Smooth muscle cell (in vitro differentiated cells): ENCODE measurements at regions not wholly inside any gene's neighbourhood (a gene's known extent, or its start where the extent isn't known, plus 50 kb on each side); places are given as distances from the start of the nearest gene placed in this dataset.

Experiments
- DNase-seq: peaks from one replicate; lab custom pipeline; 2025; ENCODE audit not compliant: unreplicated experiment; lab: John Stamatoyannopoulos, UW
- H2AFZ ChIP-seq: fragments of 200-600 bp; sonication (generic); 2 replicates; pipeline ENCODE4 v1.6.0; 2016; ENCODE audit warnings: antibody characterized with exemption, low read depth, mild to moderate bottlenecking
- H3F3A ChIP-seq: fragments of 200-600 bp; sonication (generic); 2 replicates; pipeline ENCODE4 v1.6.0; 2017; ENCODE audit warnings: antibody characterized with exemption, low read depth
- H3K27ac ChIP-seq: fragments of 200-600 bp; sonication (generic); 2 replicates; pipeline ENCODE4 v1.5.1; 2016; ENCODE audit warnings: low read depth, mild to moderate bottlenecking
- H3K27me3 ChIP-seq: fragments of 200-600 bp; sonication (generic); 2 replicates; pipeline ENCODE4 v1.6.1; 2016; ENCODE audit warnings: low read depth, mild to moderate bottlenecking
- H3K36me3 ChIP-seq: fragments of 200-600 bp; sonication (generic); 2 replicates; pipeline ENCODE4 v1.5.1; 2016; ENCODE audit warnings: low read depth
- H3K4me1 ChIP-seq: fragments of 200-600 bp; sonication (generic); 2 replicates; pipeline ENCODE4 v1.5.1; 2016; ENCODE audit warnings: low read depth
- H3K4me2 ChIP-seq: fragments of 200-600 bp; sonication (generic); 2 replicates; pipeline ENCODE4 v1.6.0; 2016; ENCODE audit warnings: mild to moderate bottlenecking
- H3K4me3 ChIP-seq: fragments of 200-600 bp; sonication (generic); 2 replicates; pipeline ENCODE4 v1.5.1; 2016; ENCODE audit warnings: mild to moderate bottlenecking
- H3K79me2 ChIP-seq: fragments of 200-600 bp; sonication (generic); 2 replicates; pipeline ENCODE4 v1.6.0; 2016; ENCODE audit warnings: low read depth, mild to moderate bottlenecking
- H3K9ac ChIP-seq: fragments of 200-600 bp; sonication (generic); 2 replicates; pipeline ENCODE4 v1.6.0; 2016; ENCODE audit warnings: low read depth
- H3K9me3 ChIP-seq: fragments of 200-600 bp; sonication (generic); replicated peaks from 2 replicates; pipeline ENCODE4 v1.5.1; 2016; ENCODE audit warnings: low read depth
- H4K20me1 ChIP-seq: fragments of 200-600 bp; sonication (generic); 2 replicates; pipeline ENCODE4 v1.6.0; 2016; ENCODE audit warnings: low read depth
- CTCF ChIP-seq: fragments of 200-600 bp; sonication (generic); IDR thresholded peaks from 2 replicates; pipeline ENCODE4 v1.5.1; 2017; ENCODE audit warnings: borderline replicate concordance, mild to moderate bottlenecking, antibody characterized with exemption; ENCODE audit not compliant: insufficient read depth, poor library complexity, severe bottlenecking
- WGBS: methylation state at CpG from one replicate; pipeline ENCODE4 v1.1.7; 2016; ENCODE audit warnings: low lambda C conversion rate; 5-methylcytosine and 5-hydroxymethylcytosine counted together

- Histone ChIP-seq H3K4me1 (peaks cover 15% of the 10 kb centered on the region), H3K27ac (no peak overlapping the region), H3K79me2 (no peaks in the 10 kb centered on the region), H3K4me3 (no peak overlapping the region), H2AFZ (no peak overlapping the region), H3K9ac (no peak overlapping the region), H3K9me3 (no peaks in the 10 kb centered on the region), H3K27me3 (no peaks in the 10 kb centered on the region), H4K20me1 (no peaks in the 10 kb centered on the region), H3K36me3 (no peaks in the 10 kb centered on the region), H3F3A (peaks cover 6% of the 10 kb centered on the region), H3K4me2 (no peak overlapping the region)
- TF ChIP-seq CTCF = no peak
- DNase-seq = no peak
- WGBS = 72% methylated on average over 1 of the region's 1 CpG
Measured at GRCh38 chr2:128533101-128533500, 214.4 kb upstream of the HS6ST1 start.

GRCh38 chr2:128534688-128535392 lies 216.2 kb upstream of the HS6ST1 start:
- 93% methylated on average over 4 of the region's 4 CpGs for WGBS
- no peak overlapping the region for H3K4me3 ChIP-seq
- H4K20me1 ChIP-seq = no peaks in the 10 kb centered on the region

GRCh38 chr2:128535953-128536352 lies 217.3 kb upstream of the HS6ST1 start:
- no peak overlapping the region for H3K9ac ChIP-seq
- H3K4me2 ChIP-seq = peak overlapping the region; percentile 14
- H3K4me3 ChIP-seq = no peak overlapping the region
- no peak for DNase-seq
- no peak overlapping the region for H2AFZ ChIP-seq
- H4K20me1 ChIP-seq = no peaks in the 10 kb centered on the region
- H3K4me1 ChIP-seq = peaks cover 19% of the 10 kb centered on the region
- no peaks in the 10 kb centered on the region for H3K9me3 ChIP-seq
- no peak for TF ChIP-seq CTCF
- H3K79me2 ChIP-seq = no peaks in the 10 kb centered on the region
- peaks cover 6% of the 10 kb centered on the region for H3F3A ChIP-seq
- no peaks in the 10 kb centered on the region for H3K27me3 ChIP-seq
- WGBS = 50% methylated on average over 8 of the region's 8 CpGs
- peak overlapping the region; percentile 63 for H3K27ac ChIP-seq
- no peaks in the 10 kb centered on the region for H3K36me3 ChIP-seq

More at GRCh38 chr2:128534688-128535392, 216.2 kb upstream of the HS6ST1 start:
- Histone ChIP-seq H3K27ac (no peak overlapping the region), H2AFZ (no peak overlapping the region), H3K79me2 (no peaks in the 10 kb centered on the region), H3K9ac (no peak overlapping the region), H3K27me3 (no peaks in the 10 kb centered on the region), H3F3A (peaks cover 6% of the 10 kb centered on the region), H3K4me2 (no peak overlapping the region), H3K36me3 (no peaks in the 10 kb centered on the region), H3K9me3 (no peaks in the 10 kb centered on the region), H3K4me1 (peaks cover 19% of the 10 kb centered on the region)
- DNase-seq = no peak
- TF ChIP-seq CTCF = no peak
